ENCODE measurements at regions not wholly inside any gene's neighbourhood (a gene's known extent, or its start where the extent isn't known, plus 50 kb on each side); places are given as distances from the start of the nearest gene placed in this dataset.

- 74 to 83% (median 78%) methylated on average over 10 to 18 of the region's 18 CpGs for WGBS, 5 donors
- TF ChIP-seq, protein P1, sequence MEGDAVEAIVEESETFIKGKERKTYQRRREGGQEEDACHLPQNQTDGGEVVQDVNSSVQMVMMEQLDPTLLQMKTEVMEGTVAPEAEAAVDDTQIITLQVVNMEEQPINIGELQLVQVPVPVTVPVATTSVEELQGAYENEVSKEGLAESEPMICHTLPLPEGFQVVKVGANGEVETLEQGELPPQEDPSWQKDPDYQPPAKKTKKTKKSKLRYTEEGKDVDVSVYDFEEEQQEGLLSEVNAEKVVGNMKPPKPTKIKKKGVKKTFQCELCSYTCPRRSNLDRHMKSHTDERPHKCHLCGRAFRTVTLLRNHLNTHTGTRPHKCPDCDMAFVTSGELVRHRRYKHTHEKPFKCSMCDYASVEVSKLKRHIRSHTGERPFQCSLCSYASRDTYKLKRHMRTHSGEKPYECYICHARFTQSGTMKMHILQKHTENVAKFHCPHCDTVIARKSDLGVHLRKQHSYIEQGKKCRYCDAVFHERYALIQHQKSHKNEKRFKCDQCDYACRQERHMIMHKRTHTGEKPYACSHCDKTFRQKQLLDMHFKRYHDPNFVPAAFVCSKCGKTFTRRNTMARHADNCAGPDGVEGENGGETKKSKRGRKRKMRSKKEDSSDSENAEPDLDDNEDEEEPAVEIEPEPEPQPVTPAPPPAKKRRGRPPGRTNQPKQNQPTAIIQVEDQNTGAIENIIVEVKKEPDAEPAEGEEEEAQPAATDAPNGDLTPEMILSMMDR (IDR thresholded peaks at IDR 0.05), result no peak
- TF ChIP-seq POLR2AphosphoS5 (IDR thresholded peaks at IDR 0.05), result no peak
- TF ChIP-seq POLR2A (IDR thresholded peaks at IDR 0.05), result no peak
- TF ChIP-seq EP300 (IDR thresholded peaks at IDR 0.05), result no peak
- intact Hi-C loops (cut with DNase I; ENCODE audit: low total_unique reads), result no loop called here
- H3K27ac ChIP-seq, result no peak overlapping the region
- DNase-seq, result no peak
- peaks cover 0 to 22% (median 17%) of the 10 kb centered on the region in 4 donors for H3K9me3 ChIP-seq
- H3K4me1 ChIP-seq, result no peaks in the 10 kb centered on the region
- no peaks in the 10 kb centered on the region for H3K36me3 ChIP-seq
- H3K27me3 ChIP-seq, result peaks cover 0 to 7% (median 0%) of the 10 kb centered on the region in 3 donors
- H3K4me3 ChIP-seq, result no peak overlapping the region
Measured at GRCh38 chr2:239769554-239770245, 255.4 kb downstream of the NDUFA10 start.

DNA sequence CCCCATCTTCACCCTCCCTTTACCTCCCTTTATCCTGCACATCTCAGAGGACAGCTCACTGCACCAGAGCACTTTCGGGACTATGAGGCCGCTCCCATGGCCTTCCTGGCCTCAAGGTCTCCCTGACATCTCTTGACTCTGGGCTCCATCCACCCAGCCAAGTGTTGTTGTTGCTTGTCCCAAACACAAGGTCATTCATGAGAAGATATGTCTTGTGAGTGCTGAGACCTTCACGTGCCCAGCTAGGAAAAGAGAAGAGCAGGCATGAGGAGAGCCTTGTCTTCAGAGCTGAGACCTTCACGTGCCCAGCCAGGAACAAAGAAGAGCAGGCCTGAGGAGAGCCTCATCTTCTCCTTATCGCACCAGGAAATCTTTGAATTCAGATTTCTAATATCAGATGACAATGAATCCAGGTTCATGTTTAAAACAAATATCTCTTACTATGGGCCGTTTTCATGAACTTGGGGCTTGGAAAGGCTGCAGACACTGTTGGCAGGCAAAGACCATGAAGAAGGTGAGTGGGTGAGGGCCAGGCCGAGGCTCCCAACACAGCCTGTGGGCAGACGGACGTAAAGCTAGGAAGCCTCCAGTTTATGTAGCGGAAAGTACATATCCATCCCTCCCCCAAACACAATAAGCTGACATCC, 256.1 kb downstream of the NDUFA10 start:
- Histone ChIP-seq H3K4me1 (no peaks in the 10 kb centered on the region), H3K27me3 (peaks cover 0 to 3% (median 0%) of the 10 kb centered on the region in 3 donors), H3K27ac (no peak overlapping the region), H3K36me3 (no peaks in the 10 kb centered on the region), H3K4me3 (no peak overlapping the region), H3K9me3 (peaks cover 0 to 22% (median 17%) of the 10 kb centered on the region in 4 donors)
- intact Hi-C loops (cut with DNase I; ENCODE audit: low total_unique reads), result no loop called here
- 69 to 85% (median 79%) methylated on average over 10 of the region's 10 CpGs for WGBS, 5 donors
- no peak for DNase-seq
- no peak for TF ChIP-seq POLR2A (IDR thresholded peaks at IDR 0.05)
- TF ChIP-seq, protein P1 (IDR thresholded peaks at IDR 0.05), result no peak
- no peak for TF ChIP-seq POLR2AphosphoS5 (IDR thresholded peaks at IDR 0.05)
- TF ChIP-seq EP300 (IDR thresholded peaks at IDR 0.05), result no peak

DNA sequence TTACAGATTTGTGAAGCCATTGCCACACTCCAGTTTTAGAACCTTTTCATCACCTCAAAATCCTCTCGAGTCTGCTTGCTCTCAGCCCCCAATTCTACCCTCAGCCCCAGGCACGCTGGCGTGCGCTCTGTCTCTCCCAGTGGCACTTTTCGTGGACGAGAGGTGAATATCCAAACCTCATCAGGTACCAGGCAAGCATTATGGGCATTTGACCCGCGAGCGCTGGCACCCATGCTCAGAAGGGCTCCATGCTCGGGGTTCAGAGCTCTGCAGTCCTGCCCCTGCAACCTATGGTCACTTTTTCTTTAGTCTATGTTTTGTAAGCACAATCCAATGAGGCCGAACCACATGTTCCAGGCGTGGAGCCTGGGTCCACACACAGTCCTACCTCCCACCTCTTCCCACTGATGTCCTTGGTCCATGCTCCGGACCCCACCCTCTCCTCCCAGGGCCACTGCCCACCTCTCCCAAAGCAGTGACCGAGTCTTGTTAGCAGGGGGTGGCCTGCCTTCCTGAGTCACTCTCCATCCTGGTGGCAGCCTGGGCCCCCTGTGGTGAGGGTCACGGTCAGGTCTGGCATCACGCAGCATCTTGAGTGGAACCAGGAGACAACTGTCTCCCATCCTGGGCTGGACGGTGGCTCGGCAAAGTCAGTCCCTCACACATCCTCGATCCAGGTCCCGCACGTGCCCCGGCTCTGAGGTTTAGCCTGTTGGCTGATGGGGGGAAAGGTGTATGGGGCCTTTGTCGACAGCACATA, 256.9 kb downstream of the NDUFA10 start:
- WGBS, 5 donors, result 89 to 93% (median 92%) methylated on average over 23 of the region's 23 CpGs
- no peak for TF ChIP-seq POLR2A (IDR thresholded peaks at IDR 0.05)
- TF ChIP-seq POLR2AphosphoS5 (IDR thresholded peaks at IDR 0.05), result no peak
- TF ChIP-seq EP300 (IDR thresholded peaks at IDR 0.05), result no peak
- TF ChIP-seq, protein P1 (IDR thresholded peaks at IDR 0.05), result no peak
- no peak overlapping the region for H3K4me3 ChIP-seq
- intact Hi-C loops (cut with DNase I; ENCODE audit: low total_unique reads), result no loop called here
- peaks cover 0 to 22% (median 17%) of the 10 kb centered on the region in 4 donors for H3K9me3 ChIP-seq
- peaks cover 0 to 2% (median 0%) of the 10 kb centered on the region in 4 donors for H3K4me1 ChIP-seq
- no peak for DNase-seq
- H3K36me3 ChIP-seq, result no peaks in the 10 kb centered on the region
- no peak overlapping the region for H3K27ac ChIP-seq
- no peaks in the 10 kb centered on the region for H3K27me3 ChIP-seq

Measured in stomach (tissue), 8 donors.